SK-N-SH treated with all-trans-retinoic acid at 6 μM for 48 hours (cell line): ENCODE measurements at regions not wholly inside any gene's neighbourhood (a gene's known extent, or its start where the extent isn't known, plus 50 kb on each side); places are given as distances from the start of the nearest gene placed in this dataset.

Source experiments
- ATAC-seq: fragments of 200-7000 bp; cut with Tn5 transposase; 3 replicates; pipeline ENCODE4 v1.9.1; 2020; ENCODE audit warnings: mild to moderate bottlenecking, moderate library complexity
- ARNTL ChIP-seq: fragments of 450-650 bp; formaldehyde crosslinking; IDR thresholded peaks from 2 replicates; pipeline ENCODE4 v1.5.0; 2020; ENCODE audit warnings: low read depth, mild to moderate bottlenecking, moderate library complexity, borderline replicate concordance
- BACH2 ChIP-seq: fragments of 250-450 bp; sonication (Bioruptor Pico); IDR thresholded peaks from 2 replicates; pipeline ENCODE4 v1.9.0; 2021; ENCODE audit warnings: mild to moderate bottlenecking, borderline replicate concordance
- CREB5 ChIP-seq: fragments of 250-450 bp; sonication (Bioruptor Pico); IDR thresholded peaks from 2 replicates; pipeline ENCODE4 v1.5.1; 2020; ENCODE audit warnings: low read depth, mild to moderate bottlenecking, moderate library complexity
- CSDC2 ChIP-seq: fragments of 250-450 bp; sonication (Bioruptor Pico); IDR thresholded peaks from 2 replicates; pipeline ENCODE4 v1.5.0; 2020; ENCODE audit warnings: mild to moderate bottlenecking, moderate library complexity
- CSRNP3 ChIP-seq: fragments of 250-450 bp; sonication (Bioruptor Pico); IDR thresholded peaks from 2 replicates; pipeline ENCODE4 v1.5.1; 2021; ENCODE audit warnings: mild to moderate bottlenecking, moderate library complexity
- ESRRG ChIP-seq: fragments of 250-450 bp; sonication (Bioruptor Pico); IDR thresholded peaks from 2 replicates; pipeline ENCODE4 v1.6.1; 2021; ENCODE audit warnings: mild to moderate bottlenecking
- GLIS3 ChIP-seq: fragments of 250-450 bp; sonication (Bioruptor Pico); IDR thresholded peaks from 2 replicates; pipeline ENCODE4 v1.5.0; 2020; ENCODE audit warnings: mild to moderate bottlenecking, moderate library complexity
- OSR1 ChIP-seq: fragments of 250-450 bp; sonication (Bioruptor Pico); IDR thresholded peaks from 2 replicates; pipeline ENCODE4 v1.8.0; 2022; ENCODE audit warnings: moderate library complexity, mild to moderate bottlenecking, inconsistent platforms
- POU6F1 ChIP-seq: fragments of 250-450 bp; sonication (Bioruptor Pico); IDR thresholded peaks from 2 replicates; pipeline ENCODE4 v1.8.0; 2021; ENCODE audit warnings: low read depth, mild to moderate bottlenecking, moderate library complexity, borderline replicate concordance
- PPARA ChIP-seq: fragments of 250-450 bp; sonication (Bioruptor Pico); IDR thresholded peaks from 2 replicates; pipeline ENCODE4 v1.5.0; 2020; ENCODE audit warnings: mild to moderate bottlenecking, borderline replicate concordance
- SNAI2 ChIP-seq: fragments of 250-450 bp; sonication (Bioruptor Pico); IDR thresholded peaks from 2 replicates; pipeline ENCODE4 v1.5.0; 2020; ENCODE audit warnings: mild to moderate bottlenecking, moderate library complexity
- TCF4 ChIP-seq: fragments of 250-450 bp; sonication (Bioruptor Pico); IDR thresholded peaks from 2 replicates; pipeline ENCODE4 v1.8.0; 2021; ENCODE audit warnings: mild to moderate bottlenecking, moderate library complexity, borderline replicate concordance
- TOX ChIP-seq: fragments of 250-450 bp; sonication (Bioruptor Pico); IDR thresholded peaks from 2 replicates; pipeline ENCODE4 v1.8.0; 2021; ENCODE audit warnings: mild to moderate bottlenecking, moderate library complexity, borderline replicate concordance
- TSHZ2 ChIP-seq: fragments of 250-450 bp; sonication (Bioruptor Pico); IDR thresholded peaks from 2 replicates; pipeline ENCODE4 v1.5.0; 2020; ENCODE audit warnings: mild to moderate bottlenecking, moderate library complexity
- ZC3H10 ChIP-seq: fragments of 250-450 bp; sonication (Bioruptor Pico); IDR thresholded peaks from 2 replicates; pipeline ENCODE4 v1.5.1; 2021; ENCODE audit warnings: mild to moderate bottlenecking, moderate library complexity
- ZFP3 ChIP-seq: fragments of 250-450 bp; sonication (Bioruptor Pico); IDR thresholded peaks from 2 replicates; pipeline ENCODE4 v1.5.0; 2020; ENCODE audit warnings: mild to moderate bottlenecking, moderate library complexity
- ZFP30 ChIP-seq: fragments of 450-650 bp; formaldehyde crosslinking; IDR thresholded peaks from 2 replicates; pipeline ENCODE4 v1.5.0; 2022; ENCODE audit warnings: mild to moderate bottlenecking, moderate library complexity
- ZNF565 ChIP-seq: fragments of 450-650 bp; formaldehyde crosslinking; conservative IDR thresholded peaks from 2 replicates; pipeline ENCODE4 v1.5.0; 2020; ENCODE audit warnings: low read depth, mild to moderate bottlenecking, moderate library complexity
- ZNF70 ChIP-seq: fragments of 450-650 bp; formaldehyde crosslinking; IDR thresholded peaks from 2 replicates; pipeline ENCODE4 v1.5.0; 2020; ENCODE audit warnings: mild to moderate bottlenecking, moderate library complexity
- ZNF8 ChIP-seq: fragments of 450-650 bp; formaldehyde crosslinking; IDR thresholded peaks from 2 replicates; pipeline ENCODE4 v1.5.0; 2020; ENCODE audit warnings: mild to moderate bottlenecking, moderate library complexity

- TF ChIP-seq ESRRG: no peak
- TF ChIP-seq OSR1 (CRISPR knock-in tag): no peak
- TF ChIP-seq TSHZ2 (CRISPR knock-in tag): no peak
- no peak for TF ChIP-seq GLIS3 (CRISPR knock-in tag)
- no peak for ATAC-seq
Measured at GRCh38 chr10:130380056-130380455, 243.9 kb downstream of the GLRX3 start.

- ATAC-seq: no peak
- TF ChIP-seq SNAI2 (CRISPR knock-in tag) (no peak), PPARA (CRISPR knock-in tag) (no peak), POU6F1 (CRISPR knock-in tag) (no peak)
Measured at GRCh38 chr10:130382031-130382430, 245.8 kb downstream of the GLRX3 start.

- ATAC-seq: no peak
Measured at GRCh38 chr10:130387936-130388580, 251.9 kb downstream of the GLRX3 start.

GRCh38 chr10:130388746-130389145 lies 252.6 kb downstream of the GLRX3 start:
- no peak for ATAC-seq
- TF ChIP-seq OSR1 (CRISPR knock-in tag): no peak
- no peak for TF ChIP-seq CREB5 (CRISPR knock-in tag)

More at GRCh38 chr10:130387936-130388580, 251.9 kb downstream of the GLRX3 start:
- TF ChIP-seq TOX (CRISPR knock-in tag): no peak
- TF ChIP-seq CSRNP3 (CRISPR knock-in tag): no peak
- TF ChIP-seq ZNF565: no peak
- no peak for TF ChIP-seq BACH2
- no peak for TF ChIP-seq ZC3H10 (CRISPR knock-in tag)
- no peak for TF ChIP-seq CSDC2 (CRISPR knock-in tag)

GRCh38 chr10:130389906-130390305 lies 253.7 kb downstream of the GLRX3 start:
- ATAC-seq: no peak
- TF ChIP-seq TOX (CRISPR knock-in tag) (no peak), SNAI2 (CRISPR knock-in tag) (no peak), ESRRG (no peak), TSHZ2 (CRISPR knock-in tag) (no peak), ZNF70 (no peak), ZNF565 (no peak), PPARA (CRISPR knock-in tag) (no peak), ZNF8 (CRISPR knock-in tag) (no peak), CREB5 (CRISPR knock-in tag) (no peak), ZFP3 (CRISPR knock-in tag) (no peak), TCF4 (CRISPR knock-in tag) (no peak), CSRNP3 (CRISPR knock-in tag) (no peak), ZFP30 (no peak), ARNTL (CRISPR knock-in tag) (no peak)
